CD4-positive, alpha-beta T cell treated with Interleukin-10 for 1 hour (primary cell): ENCODE measurements at regions not wholly inside any gene's neighbourhood (a gene's known extent, or its start where the extent isn't known, plus 50 kb on each side); places are given as distances from the start of the nearest gene placed in this dataset.
A peak's percentile ranks its signal among the peaks of the same experiment; 100 is the strongest.

ENCODE experiments used
- DNase-seq: peaks from one replicate; pipeline ENCODE4 v3.0.0-alpha.2; 2020

DNA sequence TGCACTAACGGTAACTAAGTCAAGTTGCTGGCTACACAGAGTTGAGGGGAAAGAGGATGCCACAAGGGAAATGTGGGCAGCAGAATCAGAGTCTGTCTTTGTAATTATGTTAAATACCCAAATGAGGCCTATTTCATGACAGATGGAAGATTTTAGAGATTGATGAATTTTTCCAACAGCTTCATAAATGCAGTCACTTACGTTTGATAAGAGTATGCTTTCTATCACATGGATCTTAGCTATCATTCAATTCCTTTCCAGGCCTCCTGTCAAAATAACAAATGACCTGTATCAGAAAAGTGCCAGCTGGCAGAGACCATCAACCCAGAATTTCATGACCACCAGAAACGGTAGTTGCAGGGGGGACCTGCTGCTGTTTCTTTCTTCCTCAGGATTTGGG lies 148.4 kb upstream of the PLPP4 start:
- no peak for DNase-seq

DNA sequence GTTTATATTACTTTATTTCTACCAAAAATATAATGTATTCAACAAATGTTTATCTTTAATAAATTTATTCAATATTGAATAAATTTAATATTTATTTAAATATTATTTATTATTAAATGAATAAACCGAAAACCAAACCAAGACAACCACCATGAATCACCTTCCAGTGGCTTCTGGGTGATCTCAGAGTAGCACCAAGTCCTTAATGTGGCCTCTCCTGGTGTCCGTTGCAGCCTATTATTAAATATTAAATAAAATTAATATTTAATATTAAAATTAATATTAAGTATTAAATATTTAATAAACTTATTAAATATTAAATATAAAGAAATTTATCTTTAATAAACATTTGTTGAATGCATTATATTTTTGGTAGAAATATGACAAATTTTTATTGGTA lies 143.3 kb upstream of the PLPP4 start:
- DNase-seq: no peak

DNA sequence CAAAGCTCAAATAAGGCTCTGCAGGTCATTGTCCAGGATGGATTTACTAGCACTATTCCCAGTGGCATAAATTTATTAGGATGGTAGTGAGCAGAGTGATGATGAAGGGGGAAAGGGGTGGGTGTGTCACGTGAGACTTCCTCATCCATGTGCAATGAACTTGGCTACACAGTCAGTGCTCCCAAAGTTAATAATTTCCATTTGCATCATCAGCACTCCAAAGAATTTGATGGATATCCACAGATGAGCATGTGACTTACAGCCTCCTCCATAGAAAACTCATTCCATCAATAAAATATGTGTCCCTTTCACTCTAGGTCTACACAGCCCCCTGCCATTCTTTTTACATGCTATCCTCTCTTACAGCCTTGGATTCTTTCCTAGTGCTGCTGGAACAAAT lies 142.6 kb upstream of the PLPP4 start:
- DNase-seq: no peak

DNA sequence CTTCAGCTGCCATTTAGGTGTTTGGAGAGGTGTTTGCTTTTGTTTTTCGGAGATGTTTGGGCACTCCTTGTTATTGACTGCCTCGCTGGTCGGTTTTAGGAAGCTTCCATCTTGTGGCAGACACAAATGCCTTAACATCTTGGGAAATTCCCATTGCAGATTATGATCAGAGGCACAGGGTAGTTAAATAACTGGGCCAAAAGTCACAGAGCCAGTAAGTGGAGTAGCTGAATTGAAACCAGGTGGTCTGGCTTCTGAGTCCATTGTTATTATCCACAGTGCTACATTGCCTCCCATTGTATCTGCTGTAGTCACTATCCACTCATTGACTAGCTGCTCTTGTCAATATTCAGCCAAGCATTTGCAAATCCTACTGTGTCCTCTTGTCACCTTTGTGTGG lies 138.2 kb upstream of the PLPP4 start:
- no peak for DNase-seq

DNA sequence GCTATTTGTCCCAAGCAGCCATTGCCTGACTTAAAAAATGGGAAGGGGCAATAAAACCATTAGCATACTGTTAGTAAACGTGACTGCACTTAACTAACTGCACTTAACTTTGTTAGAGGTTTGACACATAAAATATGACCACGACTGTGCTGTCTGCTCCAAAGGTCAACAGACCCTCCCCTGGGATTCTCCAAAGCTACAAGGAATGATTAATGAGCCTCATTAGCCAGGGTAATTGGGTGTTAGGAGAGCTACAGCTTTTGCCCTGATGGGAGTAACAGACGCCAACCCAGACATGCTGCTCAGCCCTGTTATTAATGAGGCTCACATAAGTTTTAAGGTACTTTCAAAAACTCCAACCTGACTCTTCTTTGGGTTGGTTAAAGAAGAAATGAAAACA lies 129.4 kb upstream of the PLPP4 start:
- DNase-seq: no peak

DNA sequence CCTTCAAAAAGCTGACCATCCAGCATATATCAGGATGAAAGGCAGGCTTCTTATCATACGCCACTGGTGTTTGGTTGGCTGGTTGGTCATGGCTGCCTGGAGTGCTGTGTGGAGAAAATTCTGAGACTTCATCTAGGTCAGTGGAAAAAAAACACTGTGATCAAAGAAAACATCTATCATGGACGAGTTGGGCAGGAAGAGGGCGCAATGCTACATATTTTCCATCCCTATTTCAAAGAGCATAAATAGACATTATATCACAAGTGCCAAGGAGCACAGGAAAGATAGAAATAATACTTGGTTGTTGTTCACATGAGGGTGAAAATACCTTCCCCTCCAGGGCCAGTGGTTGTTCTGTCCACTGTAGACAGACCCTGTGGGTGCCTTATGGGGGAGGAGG lies 128.4 kb upstream of the PLPP4 start:
- DNase-seq: no peak

DNA sequence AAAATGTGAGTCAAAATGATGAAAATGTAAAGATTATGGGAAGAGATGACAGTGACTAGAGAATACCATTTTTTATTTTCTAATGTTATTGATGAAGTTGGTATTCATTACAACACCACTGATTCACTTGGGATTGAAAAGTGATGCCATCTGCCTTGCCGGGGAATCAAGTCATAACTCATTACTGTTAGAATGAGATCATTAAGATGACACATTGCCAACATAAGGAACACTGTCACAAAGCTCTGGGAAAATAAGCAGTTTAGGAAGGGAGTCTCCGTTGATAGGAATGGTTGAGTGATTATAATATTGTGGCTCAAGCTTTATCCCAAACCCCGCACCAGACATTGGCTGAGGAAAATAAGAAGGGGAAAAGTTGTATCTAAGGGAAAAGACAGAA lies 121.5 kb upstream of the PLPP4 start:
- no peak for DNase-seq

DNA sequence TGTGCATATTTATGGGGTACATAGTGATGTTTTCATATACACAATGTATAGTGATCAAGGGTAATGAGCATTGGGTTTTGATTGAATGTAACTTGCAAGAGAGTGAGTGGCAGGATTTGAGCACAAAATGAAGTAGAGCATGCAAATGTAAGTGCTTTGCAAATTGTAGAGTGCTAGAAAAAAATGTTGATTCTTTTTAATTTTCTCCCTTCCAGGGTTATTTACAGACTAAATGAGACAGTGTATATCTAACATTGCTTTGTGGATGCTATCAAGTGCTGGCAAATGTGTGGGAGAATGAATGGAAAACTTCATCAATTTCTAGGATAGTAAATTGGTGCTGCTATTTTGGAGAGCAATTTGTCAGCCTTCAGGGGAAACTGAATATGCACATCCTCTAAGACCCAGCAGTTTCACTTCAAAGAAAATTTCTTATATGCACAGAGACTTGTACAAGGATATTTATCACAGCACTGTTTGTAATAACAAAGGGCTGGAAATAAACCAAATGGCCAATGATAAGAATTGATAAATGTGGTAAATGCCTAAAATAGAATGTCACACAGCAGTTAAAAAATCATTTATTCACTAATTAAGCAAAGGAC lies 120.6 kb upstream of the PLPP4 start:
- no peak for DNase-seq

DNA sequence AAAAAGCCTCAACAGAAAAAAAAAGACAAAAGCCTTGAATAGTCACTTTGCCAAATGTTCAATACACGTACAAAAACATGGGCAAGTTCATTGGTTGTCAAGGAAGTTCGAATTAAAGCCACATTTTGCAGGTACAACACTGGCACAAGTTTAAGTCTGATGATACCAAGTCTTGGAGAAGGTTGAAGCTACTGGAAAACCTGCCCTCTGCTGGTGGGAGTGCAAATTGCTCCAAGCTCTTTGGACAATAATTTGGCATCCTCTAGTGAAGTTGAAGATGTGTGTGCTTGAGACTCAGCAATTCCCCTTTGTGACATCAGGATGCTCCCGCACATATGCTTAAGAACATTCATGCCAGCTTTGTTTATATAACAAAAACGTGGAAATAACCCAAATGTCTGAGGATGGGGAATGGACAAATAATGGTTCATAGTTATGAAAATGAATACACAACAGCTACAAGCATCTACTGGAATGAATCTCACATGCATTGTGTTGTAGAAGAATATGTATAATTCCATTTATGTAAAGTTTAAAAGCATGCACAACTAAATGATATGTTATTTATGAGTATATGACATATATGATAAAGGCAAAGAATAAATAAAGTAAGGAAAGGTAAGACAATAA lies 120.0 kb upstream of the PLPP4 start:
- peak; percentile 43 for DNase-seq

DNA sequence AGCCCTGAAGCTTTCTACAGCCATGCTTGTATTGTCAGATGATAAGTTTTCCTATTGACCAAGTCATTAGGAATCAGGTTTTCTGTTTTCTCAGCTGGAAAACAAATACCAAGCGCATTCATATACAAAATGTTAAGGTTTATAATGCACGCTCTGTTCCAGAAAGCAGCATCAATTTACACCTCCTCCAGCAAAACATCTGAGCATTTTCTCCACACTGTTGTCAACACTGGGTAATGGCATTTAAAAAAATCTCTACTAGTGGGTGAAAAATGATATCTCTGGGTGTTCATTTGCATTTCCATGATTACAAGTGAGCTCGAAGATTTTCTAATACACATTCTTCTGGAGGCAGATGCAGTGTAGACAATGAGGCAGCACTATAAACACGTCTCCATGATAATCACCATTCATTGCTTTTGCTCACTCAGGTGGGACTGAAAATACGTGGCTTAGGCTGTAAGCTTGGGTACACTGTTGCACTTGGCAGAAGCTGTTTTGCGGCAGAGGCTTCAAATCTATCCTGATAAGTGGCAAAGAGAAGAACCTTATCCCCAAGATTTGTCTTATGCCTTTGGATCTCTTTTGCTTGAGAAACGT lies 114.8 kb upstream of the PLPP4 start:
- no peak for DNase-seq

DNA sequence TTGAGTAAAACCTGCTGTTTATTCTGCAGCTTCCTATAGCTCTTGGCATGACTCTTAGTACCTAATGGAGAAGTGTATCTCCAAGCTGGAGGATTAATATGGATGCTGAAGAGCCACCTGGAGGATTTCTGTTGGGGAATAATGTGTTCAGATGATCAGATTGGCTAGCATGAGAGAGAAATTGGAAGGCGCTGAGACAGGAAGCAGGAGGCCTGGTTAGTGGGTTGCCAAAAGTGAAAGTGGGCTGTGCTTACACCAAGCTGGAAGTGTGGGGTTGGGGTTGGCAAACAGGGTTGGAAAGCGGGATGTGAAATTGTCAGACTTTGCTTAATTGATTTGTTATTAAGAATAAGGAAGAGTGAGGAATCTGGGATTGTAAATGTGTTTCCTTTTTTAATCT lies 111.8 kb upstream of the PLPP4 start:
- DNase-seq: no peak

DNA sequence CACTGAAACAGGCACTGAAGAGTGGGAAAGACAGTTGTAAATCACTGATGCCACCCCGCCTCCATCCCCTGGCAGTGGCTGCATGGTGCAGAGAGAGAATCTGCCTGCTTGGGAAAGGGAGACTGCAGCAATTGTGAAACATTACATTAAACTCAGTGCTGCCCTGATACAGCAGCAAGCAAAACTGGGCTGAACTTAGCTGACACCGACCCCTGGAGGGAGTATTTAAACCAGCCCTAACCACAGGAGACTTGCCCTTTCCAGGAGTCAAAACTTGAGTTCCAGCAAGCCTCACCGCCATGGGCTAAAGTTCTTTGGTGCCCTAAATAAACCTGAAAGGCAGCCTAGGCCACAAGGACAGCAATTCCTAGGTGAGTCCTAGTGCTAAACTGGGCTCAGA lies 109.4 kb upstream of the PLPP4 start:
- no peak for DNase-seq

DNA sequence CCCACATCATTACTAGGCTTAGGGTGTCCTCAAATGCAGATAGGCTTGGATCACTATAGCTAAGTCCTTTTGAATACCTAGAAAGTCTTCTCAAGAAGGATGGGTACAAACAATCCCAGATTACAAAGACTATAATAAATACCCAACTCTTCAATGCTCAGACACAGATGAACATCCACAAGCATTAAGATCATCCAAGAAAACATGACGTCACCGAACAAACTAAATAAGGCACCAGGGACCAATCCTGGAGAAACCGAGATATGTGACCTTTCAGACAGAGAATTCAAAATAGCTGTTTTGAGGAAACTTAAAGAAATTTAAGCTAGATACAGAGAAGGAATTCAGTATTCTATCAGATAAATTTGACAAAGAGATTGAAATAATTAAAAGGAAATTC lies 108.0 kb upstream of the PLPP4 start:
- no peak for DNase-seq

DNA sequence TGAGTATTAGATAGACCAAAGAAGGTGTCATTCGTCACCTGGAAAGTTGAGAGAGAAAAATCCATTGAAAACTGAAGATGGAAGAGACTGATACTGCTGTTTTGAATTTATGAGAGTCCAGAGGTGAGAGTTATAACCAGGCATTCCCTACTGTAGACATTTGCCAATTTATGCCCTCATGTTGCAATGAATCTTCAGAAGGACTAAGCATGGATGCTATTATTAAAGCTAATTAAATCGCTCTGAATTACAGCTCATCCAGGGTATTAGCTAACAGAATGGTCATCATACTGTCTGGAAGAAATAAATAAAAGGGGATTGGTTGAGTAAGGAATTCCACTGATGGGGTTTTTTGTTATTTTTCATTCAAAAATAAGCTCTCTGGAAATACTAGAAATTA lies 101.6 kb upstream of the PLPP4 start:
- no peak for DNase-seq

DNA sequence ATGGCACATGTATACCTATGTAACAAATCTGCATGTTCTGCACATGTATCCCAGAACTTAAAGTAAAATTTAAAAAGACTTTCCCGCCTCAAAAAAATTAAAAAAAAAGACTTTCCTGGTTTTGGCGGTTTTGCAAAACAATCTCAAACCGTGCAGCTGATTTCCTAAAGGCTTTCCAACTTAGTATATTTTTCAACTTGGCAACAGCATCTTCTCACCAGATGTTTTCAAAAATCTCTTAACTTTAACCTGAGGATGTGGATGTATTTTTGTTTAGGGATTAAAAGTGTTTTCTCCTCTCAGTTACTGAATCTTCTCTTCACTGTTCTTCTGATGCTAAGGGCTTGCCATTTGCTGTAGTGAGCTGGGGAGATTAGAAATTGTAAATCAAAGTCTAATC lies 96.5 kb upstream of the PLPP4 start:
- no peak for DNase-seq

DNA sequence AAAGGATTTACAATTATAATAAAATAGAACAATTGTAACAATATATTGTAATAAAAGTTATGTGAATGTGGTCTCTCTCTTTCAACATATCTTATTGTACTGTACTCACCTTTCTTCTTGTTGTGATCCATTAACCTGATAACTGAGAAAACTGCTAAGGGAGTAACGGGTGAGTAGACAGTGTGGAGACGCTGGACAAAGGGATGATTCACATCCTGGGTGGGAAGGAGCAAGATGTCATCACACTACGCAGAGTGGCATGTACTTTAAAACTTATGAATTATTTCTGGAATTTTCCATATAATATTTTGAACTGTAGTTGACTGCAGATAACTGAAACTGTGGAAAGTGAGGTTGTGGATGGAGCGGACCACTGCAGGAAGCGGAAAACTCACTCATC lies 91.2 kb upstream of the PLPP4 start:
- DNase-seq: no peak

DNA sequence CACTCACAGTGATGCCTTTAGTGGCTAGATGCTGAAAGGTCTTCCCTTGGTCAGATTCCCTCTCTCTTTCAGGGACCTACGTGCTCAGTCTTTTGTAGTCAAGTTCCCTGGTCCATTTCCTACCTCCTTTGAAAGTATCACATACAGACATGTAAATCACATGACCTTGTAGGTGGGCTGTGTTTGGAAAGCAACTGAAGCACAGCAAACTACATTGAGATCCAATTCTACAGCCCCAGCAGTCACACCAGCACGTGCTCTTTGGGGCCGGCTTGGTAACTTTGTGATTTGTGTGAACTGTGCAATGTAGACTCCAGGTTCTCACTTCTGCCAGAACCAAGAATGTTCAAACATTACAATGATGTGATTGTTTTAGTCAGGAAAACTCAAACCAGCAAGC lies 89.7 kb upstream of the PLPP4 start:
- no peak for DNase-seq

DNA sequence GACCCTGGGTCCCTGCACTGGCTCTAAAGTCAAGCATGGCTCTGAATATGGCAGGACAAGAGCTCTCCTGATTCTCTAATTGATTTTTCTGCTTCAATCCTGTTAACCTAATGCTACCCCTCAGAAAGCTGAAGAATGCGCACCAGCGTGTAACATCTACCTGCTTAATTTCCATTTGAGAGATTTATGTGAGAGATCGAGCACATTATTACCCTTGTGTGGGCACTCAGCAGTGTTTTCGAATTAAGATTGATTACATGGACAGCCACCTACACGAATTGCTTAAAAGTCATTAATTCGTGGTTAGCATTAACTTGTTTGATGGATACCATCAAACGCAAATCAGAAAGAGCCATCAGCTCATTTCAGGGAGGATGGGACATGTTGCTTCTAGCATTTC lies 88.7 kb upstream of the PLPP4 start:
- DNase-seq: no peak

DNA sequence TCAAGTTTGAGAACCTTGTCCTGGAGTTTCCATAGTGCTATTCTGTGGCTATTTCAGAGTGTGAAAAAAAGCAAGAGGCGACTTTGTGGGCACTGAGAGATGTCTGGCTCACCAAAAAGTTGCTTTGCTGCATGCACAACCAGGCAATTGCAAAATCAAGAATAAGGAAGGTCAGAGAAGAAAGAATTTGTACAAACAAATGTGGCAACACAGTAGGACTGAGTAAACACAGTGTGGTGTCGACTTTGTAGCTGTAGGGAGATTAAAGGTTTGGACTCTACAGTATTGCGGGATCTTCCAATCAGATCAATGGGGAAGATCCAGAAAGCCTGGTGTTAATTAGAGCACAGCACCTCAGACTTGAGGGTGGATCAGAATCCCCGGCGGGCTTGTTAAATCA lies 88.1 kb upstream of the PLPP4 start:
- DNase-seq: no peak

DNA sequence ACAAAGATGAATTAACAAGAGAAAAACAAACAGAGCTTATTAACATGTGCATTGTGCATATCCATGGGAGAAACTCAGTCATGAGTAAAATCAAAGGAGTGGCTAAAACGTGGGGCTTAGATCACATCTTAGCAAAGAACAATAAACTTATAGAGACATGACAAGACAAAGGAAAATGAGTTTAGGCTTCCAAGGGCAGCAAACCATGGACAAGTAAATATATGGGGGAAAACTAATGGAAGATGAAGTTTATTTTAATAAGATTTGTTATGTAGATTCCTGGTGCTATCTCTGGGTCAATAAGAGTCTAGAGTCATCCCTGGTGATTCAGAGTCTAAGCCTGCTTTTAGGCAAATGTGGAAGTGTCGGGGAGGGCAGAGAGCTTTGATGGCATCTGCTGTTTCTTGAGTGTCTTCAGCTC lies 87.2 kb upstream of the PLPP4 start:
- DNase-seq: no peak

DNA sequence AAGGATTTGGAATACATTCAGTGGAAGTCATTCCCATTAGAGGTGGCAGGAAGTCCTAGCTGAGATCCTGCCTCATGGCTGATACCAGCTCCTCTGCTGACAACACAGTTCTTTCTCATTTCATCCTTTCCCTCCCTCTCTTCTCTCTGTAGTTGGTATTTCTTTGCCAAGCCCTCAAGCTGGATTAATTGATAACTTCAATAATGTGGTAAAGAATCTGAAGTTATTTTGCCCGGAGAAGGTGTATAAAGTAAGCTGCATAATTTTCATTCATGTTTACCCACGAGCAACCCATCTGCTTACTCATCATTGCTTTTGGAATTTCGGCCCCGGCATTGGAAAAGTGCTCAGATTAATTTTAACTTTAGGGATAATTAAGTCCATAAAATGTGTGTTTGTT lies 85.2 kb upstream of the PLPP4 start:
- no peak for DNase-seq

DNA sequence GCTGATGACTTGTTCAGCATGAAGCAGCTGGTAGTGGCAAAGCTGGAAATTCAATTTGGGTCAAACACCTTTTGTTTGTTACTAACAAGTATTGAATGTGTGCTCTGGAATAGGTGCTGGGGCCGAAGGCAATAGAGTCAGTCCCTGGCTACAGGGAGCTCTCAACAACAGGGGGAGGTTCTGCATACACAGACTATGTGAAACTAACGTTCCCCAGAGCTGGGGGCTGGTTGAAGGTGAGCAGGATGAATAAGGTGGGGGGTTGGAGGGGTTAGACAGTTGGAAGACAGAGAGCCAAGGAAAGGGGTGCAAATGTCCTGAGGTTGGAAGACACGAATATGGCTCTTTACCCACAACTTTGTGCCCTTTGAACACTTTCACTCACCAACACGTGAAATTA lies 84.1 kb upstream of the PLPP4 start:
- no peak for DNase-seq

DNA sequence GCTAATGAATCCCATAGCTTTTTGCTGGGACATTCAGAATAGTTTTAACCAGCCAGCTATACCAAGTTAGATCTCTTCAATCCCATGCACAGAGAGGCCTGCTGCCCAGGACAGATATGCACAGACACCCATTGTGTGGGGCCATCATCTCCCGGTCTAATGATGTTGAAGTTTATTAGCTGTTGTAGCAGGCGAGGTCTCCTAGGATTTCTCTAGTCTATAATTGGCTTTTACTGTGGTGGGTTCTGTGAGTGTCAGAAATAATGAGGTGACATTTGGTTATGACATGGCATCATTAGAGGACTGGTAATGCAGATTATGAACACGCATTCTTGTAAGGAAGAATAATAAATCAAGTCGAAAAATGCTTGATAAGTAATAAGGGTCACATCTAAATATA lies 81.4 kb upstream of the PLPP4 start:
- no peak for DNase-seq

DNA sequence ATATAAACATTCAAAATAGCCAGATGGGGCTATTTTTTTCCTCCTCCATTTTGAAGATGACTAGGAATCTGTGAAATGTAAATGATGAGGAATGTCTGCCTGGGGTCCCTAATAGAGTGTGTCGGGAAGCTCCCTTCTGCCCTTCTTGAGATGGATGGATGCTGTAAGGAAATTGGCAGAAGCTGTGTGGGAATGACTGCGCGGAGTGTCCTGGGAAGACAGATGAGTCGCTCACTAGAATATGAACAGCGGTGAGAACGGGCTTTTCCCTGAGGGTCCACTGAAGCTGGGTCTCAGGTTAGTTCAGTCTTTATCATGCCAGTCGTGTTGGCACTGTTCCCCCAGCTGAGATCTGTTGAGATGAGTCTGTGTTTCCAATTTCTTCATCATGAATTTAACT lies 75.1 kb upstream of the PLPP4 start:
- no peak for DNase-seq

DNA sequence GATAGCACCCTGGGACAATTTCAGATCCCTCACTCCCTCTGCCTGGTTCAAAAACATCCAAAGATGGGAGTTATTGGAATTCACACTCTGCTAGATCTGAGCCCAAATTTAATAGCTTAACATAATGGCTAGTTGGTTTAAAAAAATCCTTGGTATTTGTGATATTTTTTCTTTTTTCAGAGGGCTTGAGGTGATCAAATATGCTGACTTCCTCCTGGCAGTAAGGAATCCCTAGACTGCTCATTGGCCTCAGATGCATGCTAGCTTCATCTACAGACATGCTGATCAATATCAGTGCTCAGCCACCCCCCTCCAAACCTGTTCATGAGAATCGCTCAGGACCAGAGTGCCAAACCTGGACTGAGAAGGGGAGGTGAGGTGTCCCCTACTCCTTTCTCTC lies 74.7 kb upstream of the PLPP4 start:
- DNase-seq: no peak
